B cell (primary cell): ENCODE measurements at regions not wholly inside any gene's neighbourhood (a gene's known extent, or its start where the extent isn't known, plus 50 kb on each side); places are given as distances from the start of the nearest gene placed in this dataset.

Experiments used
- ATAC-seq: fragments of 200-7000 bp; cut with Tn5 transposase; one replicate; pipeline ENCODE4 v1.10.0; 2021; ENCODE audit warnings: low read depth, mild to moderate bottlenecking, moderate number of reproducible peaks, moderate library complexity
- CTCF ChIA-PET: fragments of 350-600 bp; sonication (Branson Sonifier 250); formaldehyde crosslinking; loops from one replicate; lab custom pipeline; 2021; ENCODE audit warnings: antibody characterized with exemption, inconsistent platforms; lab: Charles Lee
- POLR2A ChIA-PET: fragments of 350-600 bp; sonication (Branson Sonifier 250); formaldehyde crosslinking; loops from one replicate; lab custom pipeline; 2021; ENCODE audit warnings: antibody characterized with exemption; lab: Charles Lee
- DNase-seq: peaks from one replicate; pipeline ENCODE4 v3.0.0; 2013
- H2AFZ ChIP-seq: 2 replicates; pipeline ENCODE4 v1.6.1; 2012; ENCODE audit warnings: mild to moderate bottlenecking, low read depth, low read length; ENCODE audit not compliant: insufficient read depth, poor library complexity, severe bottlenecking
- H3K27ac ChIP-seq, 2 donors: 1 replicate in 1 of 2; 2 replicates in 1 of 2; pipeline ENCODE4 v1.5.1; 2012 to 2013; ENCODE audit warnings: low read length in 2 of 2, mild to moderate bottlenecking in 2 of 2, moderate library complexity in 1 of 2
- H3K27me3 ChIP-seq, 4 experiments: fragments of 200-600 bp in 1 of 4; sonication (generic) in 1 of 4; replicated peaks in 1 of 4; 1 replicate in 2 of 4; 2 replicates in 2 of 4; pipeline versions ENCODE4 v1.6.1 to v1.7.0; 2013 to 2016; ENCODE audit warnings: low read length in 3 of 4, mild to moderate bottlenecking in 2 of 4, mixed read lengths in 1 of 4, moderate library complexity in 1 of 4; ENCODE audit not compliant: insufficient read depth in 4 of 4, control insufficient read depth in 3 of 4; ENCODE audit errors: control extremely low read depth in 1 of 4
- H3K36me3 ChIP-seq, 2 experiments: replicated peaks in 1 of 2; 1 replicate in 1 of 2; 2 replicates in 1 of 2; pipeline versions ENCODE4 v1.6.1 to v1.7.1; 2013; ENCODE audit warnings: low read length in 1 of 2; ENCODE audit not compliant: insufficient read depth in 2 of 2, control insufficient read depth in 1 of 2; ENCODE audit errors: control extremely low read depth in 1 of 2, extremely low read depth in 1 of 2
- H3K4me1 ChIP-seq, 2 donors: fragments of 200-600 bp in 1 of 2; sonication (generic) in 1 of 2; 1 replicate in 1 of 2; 2 replicates in 1 of 2; pipeline versions ENCODE4 v1.5.1 to v1.6.1; 2013 to 2017; ENCODE audit warnings: low read length in 2 of 2; ENCODE audit not compliant: control insufficient read depth in 2 of 2, insufficient read depth in 2 of 2
- H3K4me2 ChIP-seq: replicated peaks from 2 replicates; pipeline ENCODE3; 2012; ENCODE audit warnings: mild to moderate bottlenecking, low read depth, low read length; ENCODE audit not compliant: poor library complexity, severe bottlenecking
- H3K4me3 ChIP-seq, 5 experiments: fragments of 200-600 bp in 1 of 5; sonication (generic) in 1 of 5; 1 replicate in 3 of 5; 2 replicates in 2 of 5; pipeline versions ENCODE4 v1.5.1 to v1.7.0; 2011 to 2016; ENCODE audit warnings: low read length in 4 of 5, mild to moderate bottlenecking in 4 of 5, low read depth in 2 of 5, control low read depth in 1 of 5, moderate library complexity in 1 of 5; ENCODE audit not compliant: insufficient read depth in 1 of 5; ENCODE audit errors: control extremely low read depth in 1 of 5, extremely low read depth in 1 of 5
- H3K79me2 ChIP-seq: fragments of 200-600 bp; sonication (generic); one replicate; pipeline ENCODE4 v1.6.0; 2016; ENCODE audit warnings: low read length; ENCODE audit not compliant: control insufficient read depth, insufficient read depth
- H3K9ac ChIP-seq: fragments of 200-600 bp; sonication (generic); 2 replicates; pipeline ENCODE4 v1.6.1; 2017; ENCODE audit warnings: mild to moderate bottlenecking, low read length, moderate library complexity
- H3K9me3 ChIP-seq, 3 donors: one replicate each; pipeline versions ENCODE4 v1.6.1 to v1.7.1; 2013; ENCODE audit warnings: low read length in 2 of 3; ENCODE audit not compliant: control insufficient read depth in 2 of 3, insufficient read depth in 1 of 3; ENCODE audit errors: control extremely low read depth in 1 of 3
- H4K20me1 ChIP-seq: 2 replicates; pipeline ENCODE4 v1.6.0; 2012; ENCODE audit warnings: mild to moderate bottlenecking, low read length; ENCODE audit not compliant: insufficient read depth, control insufficient read depth, poor library complexity, severe bottlenecking
- H3K27ac Mint-ChIP-seq: one replicate; pipeline ENCODE4 v1.8.0; 2021; ENCODE audit warnings: mixed read lengths
- H3K27me3 Mint-ChIP-seq: one replicate; pipeline ENCODE4 v1.8.0; 2021; ENCODE audit warnings: mixed read lengths
- H3K4me1 Mint-ChIP-seq: one replicate; pipeline ENCODE4 v1.8.0; 2021; ENCODE audit warnings: mixed read lengths
- H3K4me3 Mint-ChIP-seq: one replicate; pipeline ENCODE4 v1.8.0; 2021; ENCODE audit warnings: mixed read lengths
- H3K9me3 Mint-ChIP-seq: one replicate; pipeline ENCODE4 v1.8.0; 2022; ENCODE audit warnings: mixed read lengths; ENCODE audit not compliant: insufficient read depth
- CTCF ChIP-seq: fragments of 200-600 bp; IDR thresholded peaks from one replicate; pipeline ENCODE4 v1.8.0; 2022; ENCODE audit warnings: antibody characterized with exemption, mild to moderate bottlenecking
- EZH2 ChIP-seq: IDR thresholded peaks from 2 replicates; pipeline ENCODE4 v1.6.1; 2012; ENCODE audit warnings: borderline replicate concordance, low read depth, mild to moderate bottlenecking, moderate library complexity, low read length; ENCODE audit not compliant: insufficient read depth, poor library complexity, severe bottlenecking
- WGBS: methylation state at CpG from one replicate; pipeline ENCODE4 v1.1.5; 2013; ENCODE audit warnings: missing lambda C conversion rate; ENCODE audit not compliant: insufficient coverage; 5-methylcytosine and 5-hydroxymethylcytosine counted together
- intact Hi-C: fragments of 100-400 bp; cut with micrococcal nuclease; formaldehyde crosslinking; loops from one replicate; pipeline ENCODE4 v1.10.0; 2022

- H3K4me3 ChIP-seq: no peak overlapping the region
- DNase-seq (no peak), ATAC-seq (no peak)
- no peaks in the 10 kb centered on the region for H3K36me3 ChIP-seq
- no peaks in the 10 kb centered on the region for H3K4me1 ChIP-seq
- Mint-ChIP-seq H3K27ac (no peak overlapping the region), H3K27me3 (no peaks in the 10 kb centered on the region), H3K4me1 (no peaks in the 10 kb centered on the region), H3K9me3 (no peaks in the 10 kb centered on the region), H3K4me3 (no peak overlapping the region)
- H2AFZ ChIP-seq: no peak overlapping the region
- ChIA-PET POLR2A (no interaction called here), CTCF (no interaction called here)
- H3K79me2 ChIP-seq: no peaks in the 10 kb centered on the region
- H3K9ac ChIP-seq: no peak overlapping the region
- H3K27me3 ChIP-seq: no peaks in the 10 kb centered on the region
- no peak overlapping the region for H3K4me2 ChIP-seq
- no peak overlapping the region for H3K27ac ChIP-seq
- intact Hi-C loops: no loop called here
- H3K9me3 ChIP-seq: no peaks in the 10 kb centered on the region
- TF ChIP-seq EZH2: no peak
- TF ChIP-seq CTCF: no peak
- no peaks in the 10 kb centered on the region for H4K20me1 ChIP-seq
- 80% methylated on average over 2 of the region's 3 CpGs for WGBS
Measured at GRCh38 chr7:17524746-17525145, 226.3 kb downstream of the AHR start.

- Histone ChIP-seq H3K9me3 (no peaks in the 10 kb centered on the region), H3K79me2 (no peaks in the 10 kb centered on the region), H2AFZ (no peak overlapping the region), H3K4me2 (no peak overlapping the region), H4K20me1 (no peaks in the 10 kb centered on the region), H3K4me1 (no peaks in the 10 kb centered on the region), H3K4me3 (no peak overlapping the region), H3K27ac (no peak overlapping the region), H3K27me3 (no peaks in the 10 kb centered on the region), H3K36me3 (no peaks in the 10 kb centered on the region), H3K9ac (no peak overlapping the region)
- H3K9me3 Mint-ChIP-seq: no peaks in the 10 kb centered on the region
- intact Hi-C loops: no loop called here
- ChIA-PET POLR2A (no interaction called here), CTCF (interaction anchor here (1.0 kb wide), 1 partner anchor 544 kb away, joined by 5 read pairs; no protein-coding TSS in a partner anchor)
- DNase-seq: no peak
- TF ChIP-seq CTCF (no peak), EZH2 (no peak)
- H3K27me3 Mint-ChIP-seq: no peaks in the 10 kb centered on the region
- peaks cover 1% of the 10 kb centered on the region for H3K4me1 Mint-ChIP-seq
- H3K27ac Mint-ChIP-seq: no peak overlapping the region
- no peak overlapping the region for H3K4me3 Mint-ChIP-seq
- no peak for ATAC-seq
Measured at GRCh38 chr7:17526621-17527020, 228.2 kb downstream of the AHR start.
